ENCODE measurements at regions not wholly inside any gene's neighbourhood (a gene's known extent, or its start where the extent isn't known, plus 50 kb on each side); places are given as distances from the start of the nearest gene placed in this dataset.
"Not testable (repeated sequence)": the region's sequence is repeated elsewhere in the genome, so short reads cannot be mapped to it uniquely, and the experiment has no call there.

GRCh38 chr6:3672339-3672738 lies 79.2 kb downstream of the PXDC1 start:
- not testable (repeated sequence) for DNase-seq (ENCODE audit: low spot score)

- no peak for DNase-seq (ENCODE audit: low spot score)
Observed at GRCh38 chr6:3671382-3671781, 80.1 kb downstream of the PXDC1 start.

GRCh38 chr6:3670356-3670755 lies 81.2 kb downstream of the PXDC1 start:
- no peak for DNase-seq (ENCODE audit: low spot score)

- DNase-seq (ENCODE audit: low spot score): no peak
Observed at GRCh38 chr6:3669916-3670315, 81.6 kb downstream of the PXDC1 start.

- DNase-seq (ENCODE audit: low spot score): no peak
Observed at GRCh38 chr6:3665608-3666007, 85.9 kb downstream of the PXDC1 start.

- DNase-seq (ENCODE audit: low spot score): no peak
Observed at GRCh38 chr6:3664625-3665041, 86.9 kb downstream of the PXDC1 start.

- no peak for DNase-seq (ENCODE audit: low spot score)
Observed at GRCh38 chr6:3663811-3664210, 87.7 kb downstream of the PXDC1 start.

- no peak for DNase-seq (ENCODE audit: low spot score)
Observed at GRCh38 chr6:3663081-3663480, 88.4 kb downstream of the PXDC1 start.

GRCh38 chr6:3661390-3661789 lies 90.1 kb downstream of the PXDC1 start:
- DNase-seq (ENCODE audit: low spot score): no peak

- no peak for DNase-seq (ENCODE audit: low spot score)
Observed at GRCh38 chr6:3660473-3660872, 91.0 kb downstream of the PXDC1 start.

- no peak for DNase-seq (ENCODE audit: low spot score)
Observed at GRCh38 chr6:3659748-3660147, 91.8 kb downstream of the PXDC1 start.

- DNase-seq (ENCODE audit: low spot score): no peak
Observed at GRCh38 chr6:3656076-3656475, 95.4 kb downstream of the PXDC1 start.

GRCh38 chr6:3654898-3655297 lies 96.6 kb downstream of the PXDC1 start:
- no peak for DNase-seq (ENCODE audit: low spot score)

GRCh38 chr6:3654436-3654835 lies 97.1 kb downstream of the PXDC1 start:
- no peak for DNase-seq (ENCODE audit: low spot score)

- DNase-seq (ENCODE audit: low spot score): no peak
Observed at GRCh38 chr6:3653528-3654070, 97.9 kb downstream of the PXDC1 start.

- no peak for DNase-seq (ENCODE audit: low spot score)
Observed at GRCh38 chr6:3651698-3652229, 99.7 kb downstream of the PXDC1 start.

GRCh38 chr6:3650959-3651697 lies 100.4 kb downstream of the PXDC1 start:
- no peak for DNase-seq (ENCODE audit: low spot score)

GRCh38 chr6:3650076-3650958 lies 101.2 kb downstream of the PXDC1 start:
- DNase-seq (ENCODE audit: low spot score): no peak

- DNase-seq (ENCODE audit: low spot score): no peak
Observed at GRCh38 chr6:3648724-3649123, 102.8 kb downstream of the PXDC1 start.

- no peak for DNase-seq (ENCODE audit: low spot score)
Observed at GRCh38 chr6:3646616-3647362, 104.7 kb downstream of the PXDC1 start.

GRCh38 chr6:3644739-3645012 lies 106.8 kb downstream of the PXDC1 start:
- DNase-seq (ENCODE audit: low spot score): no peak
